NCI-H1436 (cell line): ENCODE measurements at regions not wholly inside any gene's neighbourhood (a gene's known extent, or its start where the extent isn't known, plus 50 kb on each side); places are given as distances from the start of the nearest gene placed in this dataset.
"Not testable (repeated sequence)": the region's sequence is repeated elsewhere in the genome, so short reads cannot be mapped to it uniquely, and the experiment has no call there.

Source experiments
- DNase-seq: peaks from one replicate; lab custom pipeline; 2025; lab: John Stamatoyannopoulos, UW

DNA sequence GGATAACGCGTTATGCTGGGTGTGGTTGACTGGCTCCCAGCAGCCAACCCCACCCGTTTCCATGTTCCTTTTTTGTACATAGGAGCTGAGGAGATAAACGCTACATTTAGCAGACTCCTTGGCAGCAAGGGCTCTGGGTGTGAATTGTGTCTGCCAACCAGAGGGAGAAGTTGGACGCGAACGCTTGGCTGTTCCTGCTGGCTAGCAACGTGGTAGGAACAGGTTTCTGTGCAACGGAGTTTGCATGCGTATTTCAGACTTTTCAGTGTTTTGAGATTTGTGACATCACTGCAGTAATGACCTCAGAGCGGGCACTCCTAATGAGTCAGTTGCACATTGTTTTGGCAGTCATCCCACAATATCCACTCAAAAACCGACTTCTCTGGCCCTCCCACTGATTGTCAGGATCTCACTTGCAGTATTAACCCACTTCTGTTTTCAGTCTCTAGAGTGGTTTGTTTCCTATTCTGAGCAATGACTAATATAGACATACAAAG lies 98.7 kb upstream of the RGS1 start:
- no peak for DNase-seq

DNA sequence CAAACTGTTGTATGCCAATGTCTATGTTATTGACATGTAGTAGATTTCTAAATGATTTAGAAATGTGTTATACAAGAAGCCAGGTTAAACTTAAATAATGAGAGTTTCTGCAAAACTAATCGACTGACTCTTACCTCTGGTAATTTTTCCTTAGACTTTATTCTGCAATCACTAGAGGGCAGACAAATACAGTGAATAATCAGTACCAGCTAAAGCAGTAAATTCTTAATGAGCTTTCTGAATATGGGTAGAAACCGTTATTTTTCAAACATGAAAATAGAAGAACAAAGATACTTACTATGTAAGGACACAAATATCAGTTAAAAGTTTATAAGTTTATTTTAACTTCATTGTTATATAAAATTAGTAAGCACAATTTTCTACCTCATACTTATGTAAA lies 97.9 kb upstream of the RGS1 start:
- DNase-seq: no peak

DNA sequence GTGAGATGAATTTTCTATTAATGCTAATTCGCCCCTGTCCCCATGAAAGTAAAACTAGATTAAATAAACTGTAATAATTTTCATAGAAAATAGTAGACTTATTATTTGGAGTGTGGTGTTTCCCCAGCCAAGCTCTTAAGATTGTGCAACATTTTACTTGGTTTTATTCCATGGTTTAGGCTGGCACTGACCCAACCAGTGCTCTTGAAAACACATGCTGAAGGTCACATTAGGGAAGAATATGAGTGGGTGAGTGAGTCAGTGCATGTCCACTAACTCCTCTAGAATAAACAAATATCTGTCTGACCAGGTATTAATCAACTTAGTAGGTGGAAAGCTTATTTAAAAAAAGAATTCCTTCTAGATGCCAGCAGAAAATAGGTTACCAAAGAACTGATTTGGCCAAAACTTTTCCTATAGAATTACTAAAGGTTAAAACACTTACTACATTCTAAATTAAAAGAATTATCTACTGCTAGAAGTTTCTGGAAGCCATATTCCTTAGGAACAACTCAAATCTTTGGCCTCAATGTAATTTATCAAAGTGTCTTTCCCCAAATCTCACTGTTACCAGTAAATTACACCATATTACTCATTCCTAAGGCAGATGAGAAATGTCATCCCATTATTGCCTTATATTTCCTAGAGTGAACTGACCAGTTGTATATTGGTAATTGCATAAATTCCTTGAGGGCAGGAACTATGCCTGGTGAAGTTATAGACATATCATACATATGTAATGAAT lies 89.7 kb upstream of the RGS1 start:
- no peak for DNase-seq

DNA sequence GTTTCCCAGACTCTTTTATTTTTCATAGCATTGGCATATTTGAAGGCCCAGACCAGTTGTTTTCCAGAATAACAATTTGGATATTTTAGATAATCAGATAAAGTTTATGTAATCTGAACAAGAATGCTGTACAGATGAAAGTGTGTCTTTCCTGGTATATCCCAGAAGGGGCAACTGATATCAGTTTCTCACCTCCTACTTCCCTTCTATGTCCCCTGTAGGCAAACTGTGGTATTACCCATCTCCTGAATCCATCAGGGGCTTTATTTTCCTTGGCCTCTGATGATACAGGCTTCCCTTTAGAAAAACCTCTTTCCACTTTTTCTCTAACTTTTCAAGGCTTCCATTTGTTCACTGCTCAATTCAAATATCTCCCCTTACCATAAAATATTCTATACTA lies 87.5 kb upstream of the RGS1 start:
- no peak for DNase-seq

DNA sequence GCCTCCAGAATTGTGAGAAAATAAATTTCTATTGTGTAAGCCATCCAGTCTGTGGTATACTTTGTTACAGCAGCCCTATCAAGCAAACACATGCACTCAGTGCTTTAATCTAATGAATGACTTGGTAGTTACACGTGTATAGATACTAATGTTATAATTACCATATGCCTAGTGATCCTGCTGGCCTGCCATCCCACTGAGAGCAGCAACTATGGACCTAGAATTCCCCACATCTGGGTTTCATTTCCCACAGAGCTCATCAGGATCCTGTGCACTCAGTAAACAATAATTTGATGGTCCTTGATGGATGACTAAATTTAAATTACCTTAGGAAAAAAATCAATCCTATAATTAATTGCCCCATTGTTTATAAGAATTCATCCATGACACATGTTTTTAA lies 86.5 kb upstream of the RGS1 start:
- DNase-seq: no peak

DNA sequence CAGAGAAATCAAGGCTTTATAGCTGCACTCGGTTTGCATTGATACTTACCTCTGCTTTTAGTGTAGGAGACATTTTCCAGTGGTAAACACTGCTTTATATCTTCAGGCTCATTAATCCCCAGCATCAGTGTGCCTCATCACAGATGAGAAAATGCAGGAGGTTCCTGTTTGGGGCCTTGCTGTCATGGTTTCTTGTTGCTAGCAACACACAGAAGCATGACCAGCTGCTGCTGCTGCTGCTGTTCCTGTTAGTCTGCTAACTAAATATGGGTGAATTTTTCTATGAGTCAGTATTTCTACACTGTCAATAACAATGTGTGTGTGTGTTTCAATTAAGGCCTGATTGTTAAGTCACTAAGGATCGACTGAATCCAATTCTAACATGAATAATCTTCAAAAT lies 85.8 kb upstream of the RGS1 start:
- DNase-seq: no peak

DNA sequence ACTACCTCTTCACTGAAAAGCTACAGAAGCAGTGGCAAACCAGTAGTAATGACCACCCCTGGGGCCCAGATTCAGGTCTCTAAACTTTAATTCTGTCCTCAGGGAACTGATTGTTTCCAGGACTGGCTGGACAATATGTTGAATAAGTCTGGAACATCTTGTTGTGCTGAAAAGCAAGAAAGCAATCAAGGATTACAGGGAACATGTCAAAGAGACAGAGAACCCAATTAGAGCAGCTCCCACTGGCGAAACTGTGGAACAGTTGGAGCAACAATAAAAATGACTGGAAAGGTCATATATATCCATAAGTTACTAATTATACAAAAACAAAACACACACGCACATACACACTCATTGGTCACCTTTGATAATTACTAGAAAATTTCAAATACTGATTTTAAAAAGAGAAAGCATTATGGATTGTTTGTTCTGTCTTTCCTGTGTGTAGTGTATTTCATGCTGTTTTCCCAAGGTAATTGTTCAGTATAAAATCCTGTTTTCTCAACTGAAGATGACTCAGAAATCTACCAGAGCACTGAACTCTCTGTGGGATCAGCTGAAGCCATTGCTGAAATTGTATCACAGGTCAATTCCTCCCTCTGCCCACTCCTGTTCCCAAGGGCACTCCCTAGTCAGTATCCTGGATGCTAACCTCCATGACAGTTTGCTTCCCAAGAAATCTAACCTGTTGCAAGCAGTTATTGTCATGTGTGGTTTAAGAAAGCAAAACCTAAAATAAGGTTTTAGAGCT lies 83.6 kb upstream of the RGS1 start:
- no peak for DNase-seq

DNA sequence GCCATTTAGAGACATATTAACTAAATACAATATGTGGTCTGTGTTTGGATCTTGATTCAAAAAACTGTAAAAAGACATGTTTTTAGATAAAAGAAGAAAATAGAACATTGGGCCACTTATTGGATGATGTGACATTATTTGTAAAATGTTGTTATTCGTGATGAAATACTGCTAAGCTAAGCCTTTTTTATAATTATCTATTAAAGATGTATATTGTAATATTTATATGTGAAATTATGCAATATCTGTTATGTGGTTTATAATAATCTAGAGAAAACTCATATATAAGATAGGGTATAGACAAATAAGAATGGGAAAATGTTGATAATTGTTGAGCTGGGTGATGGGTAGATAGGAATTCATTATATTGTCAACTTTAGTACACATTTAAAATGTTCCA lies 82.0 kb upstream of the RGS1 start:
- DNase-seq: no peak

DNA sequence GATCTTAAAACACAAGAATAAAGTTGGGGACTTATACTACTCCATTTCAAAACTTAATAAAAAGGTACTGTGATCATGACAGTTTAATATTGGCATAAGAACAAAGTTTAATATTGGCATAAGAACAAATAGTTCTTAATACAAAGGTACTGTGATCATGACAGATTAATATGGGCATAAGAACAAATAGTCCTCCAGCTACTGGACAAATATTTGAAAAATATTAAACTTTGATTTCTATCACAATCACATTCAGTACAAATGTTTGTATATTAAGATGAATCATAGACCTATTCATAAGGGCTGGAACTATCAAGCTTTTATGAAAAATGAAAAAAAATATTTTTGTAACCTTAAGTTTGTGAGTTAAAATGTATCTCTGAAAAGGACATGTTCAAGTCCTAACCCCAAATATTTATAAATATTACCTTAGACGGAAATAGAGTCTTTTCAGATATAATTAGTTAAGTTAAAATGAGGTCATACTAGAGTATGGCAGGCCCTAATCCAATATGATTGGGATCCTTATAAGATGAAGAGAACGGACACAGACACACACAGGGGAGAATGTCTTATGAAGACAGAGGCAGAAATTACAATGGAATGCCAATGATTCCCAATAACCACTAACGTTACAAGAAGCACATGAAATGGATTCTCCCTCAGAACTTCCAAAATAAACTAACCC lies 79.1 kb upstream of the RGS1 start:
- no peak for DNase-seq

DNA sequence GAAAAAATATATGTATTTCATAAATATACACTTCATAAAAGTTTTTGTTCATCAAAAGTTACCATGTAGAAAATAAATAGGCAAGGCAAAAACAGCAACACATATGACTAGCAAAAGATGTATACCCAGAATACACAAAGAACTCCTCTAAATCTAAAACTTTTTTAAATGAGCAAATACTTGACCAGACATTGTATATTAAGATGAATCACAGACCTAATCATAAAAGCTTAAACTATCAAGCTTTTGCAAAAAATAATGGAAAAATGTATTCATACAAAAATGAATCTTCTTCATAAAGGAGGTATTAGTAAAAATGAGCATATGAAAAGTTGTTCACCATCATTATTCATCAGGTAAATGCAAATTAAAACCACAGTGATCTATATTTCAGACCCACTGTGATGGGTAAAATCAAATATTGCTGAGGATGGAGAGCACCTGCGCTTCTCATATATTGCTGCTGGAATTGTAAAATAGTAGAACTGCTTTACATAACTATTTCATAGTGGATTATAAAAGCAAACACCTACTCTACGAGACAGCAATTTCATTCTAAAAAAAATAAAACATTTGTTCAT lies 78.3 kb upstream of the RGS1 start:
- DNase-seq: no peak

DNA sequence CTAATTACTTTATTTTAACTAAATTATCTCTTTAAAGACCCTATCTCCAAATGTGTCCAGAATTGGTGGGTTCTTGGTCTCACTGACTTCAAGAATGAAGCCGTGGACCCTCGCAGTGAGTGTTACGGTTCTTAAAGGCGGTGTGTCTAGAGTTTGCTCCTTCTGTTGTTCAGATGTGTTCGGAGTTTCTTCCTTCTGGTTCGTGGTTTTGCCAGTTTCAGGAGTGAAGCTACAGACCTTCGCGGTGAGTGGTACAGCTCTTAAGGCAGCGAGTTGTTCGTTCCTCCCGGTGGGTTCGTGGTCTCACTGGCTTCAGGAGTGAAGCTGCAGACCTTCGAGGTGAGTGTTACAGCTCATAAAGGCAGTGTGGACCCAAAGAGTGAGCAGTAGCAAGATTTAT lies 77.5 kb upstream of the RGS1 start:
- DNase-seq: not testable (repeated sequence)

DNA sequence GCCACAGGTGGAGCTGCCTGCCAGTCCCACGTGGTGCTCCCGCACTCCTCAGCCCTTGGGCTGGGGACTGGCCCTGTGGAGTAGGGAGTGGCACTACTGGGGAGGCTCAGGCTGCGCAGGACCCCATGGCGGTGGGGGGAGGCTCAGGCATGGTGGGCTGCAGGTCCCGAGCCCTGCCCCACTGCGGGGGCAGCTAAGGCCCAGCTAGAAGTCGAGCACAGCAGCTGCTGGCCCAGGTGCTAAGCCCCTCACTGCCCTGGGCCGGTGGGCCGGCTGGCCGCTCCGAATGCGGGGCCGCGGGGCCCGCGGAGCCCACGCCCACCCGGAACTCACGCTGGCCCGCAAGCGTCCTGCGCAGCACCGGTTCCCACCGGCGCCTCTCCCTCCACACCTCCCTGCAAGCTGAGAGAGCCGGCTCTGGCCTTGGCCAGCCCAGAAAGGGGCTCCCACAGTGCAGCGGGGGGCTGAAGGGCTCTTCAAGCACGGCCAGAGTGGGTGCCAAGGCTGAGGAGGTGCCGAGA lies 76.5 kb upstream of the RGS1 start:
- not testable (repeated sequence) for DNase-seq

DNA sequence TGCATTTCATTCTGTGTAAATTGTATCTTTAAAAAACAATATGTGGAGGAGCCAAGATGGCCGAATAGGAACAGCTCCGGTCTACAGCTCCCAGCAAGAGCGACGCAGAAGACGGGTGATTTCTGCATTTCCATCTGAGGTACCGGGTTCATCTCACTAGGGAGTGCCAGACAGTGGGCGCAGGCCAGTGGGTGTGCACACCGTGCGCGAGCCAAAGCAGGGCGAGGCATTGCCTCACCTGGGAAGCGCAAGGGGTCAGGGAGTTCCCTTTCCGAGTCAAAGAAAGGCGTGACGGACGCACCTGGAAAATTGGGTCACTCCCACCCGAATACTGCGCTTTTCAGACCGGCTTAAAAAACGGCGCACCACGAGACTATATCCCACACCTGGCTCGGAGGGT lies 75.0 kb upstream of the RGS1 start:
- not testable (repeated sequence) for DNase-seq

DNA sequence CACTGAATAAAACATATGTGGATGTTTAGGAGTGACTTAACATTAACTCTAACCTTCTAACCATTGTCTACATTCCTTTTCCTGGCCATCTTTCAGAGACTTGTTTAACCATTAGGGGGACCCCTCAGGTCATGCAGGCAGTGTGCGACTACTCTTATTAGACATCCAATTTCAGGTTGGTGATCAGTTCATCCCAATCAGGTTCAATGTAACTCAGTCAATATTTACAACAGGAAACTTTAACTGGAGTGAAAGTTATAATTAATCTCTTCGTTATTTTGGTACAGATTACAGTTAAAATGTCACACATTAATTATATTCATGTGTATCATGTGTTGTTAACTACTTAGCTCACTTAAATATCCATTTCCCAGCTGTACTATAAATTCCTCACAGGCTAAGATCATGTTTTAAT lies 68.8 kb upstream of the RGS1 start:
- DNase-seq: no peak

DNA sequence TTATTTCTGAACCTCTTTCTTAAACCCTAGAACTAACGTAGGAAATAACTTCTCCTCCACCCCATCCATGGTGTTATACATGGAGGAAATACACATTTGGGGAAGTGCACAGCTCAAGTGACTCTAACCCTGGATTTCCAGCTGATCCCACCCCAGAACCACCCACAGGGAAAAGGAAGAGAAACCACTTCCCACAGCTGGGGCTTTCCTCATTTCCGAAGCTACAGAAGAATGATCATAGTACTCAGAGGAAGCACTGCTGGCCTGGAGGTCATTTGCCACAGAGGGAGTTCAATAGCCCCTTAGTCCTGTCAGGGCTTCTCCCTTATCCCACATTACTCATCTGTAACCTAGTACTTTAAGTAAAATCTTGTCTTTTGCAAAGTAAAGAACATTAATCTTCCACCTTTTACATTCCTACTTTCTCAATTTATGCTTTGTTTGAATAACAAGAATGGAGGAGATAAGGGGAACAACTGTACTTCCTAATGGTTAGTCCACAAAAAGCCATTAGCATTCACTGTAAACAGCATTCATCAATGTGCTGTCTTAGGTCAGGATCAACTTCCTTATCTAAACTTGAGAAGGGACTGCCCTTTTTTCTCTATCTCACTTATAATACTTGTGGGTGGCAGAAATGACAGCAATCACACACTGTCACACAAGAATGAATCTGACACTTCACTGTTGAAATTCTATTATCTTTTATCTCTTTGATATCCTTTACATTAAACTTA lies 63.0 kb upstream of the RGS1 start:
- no peak for DNase-seq

DNA sequence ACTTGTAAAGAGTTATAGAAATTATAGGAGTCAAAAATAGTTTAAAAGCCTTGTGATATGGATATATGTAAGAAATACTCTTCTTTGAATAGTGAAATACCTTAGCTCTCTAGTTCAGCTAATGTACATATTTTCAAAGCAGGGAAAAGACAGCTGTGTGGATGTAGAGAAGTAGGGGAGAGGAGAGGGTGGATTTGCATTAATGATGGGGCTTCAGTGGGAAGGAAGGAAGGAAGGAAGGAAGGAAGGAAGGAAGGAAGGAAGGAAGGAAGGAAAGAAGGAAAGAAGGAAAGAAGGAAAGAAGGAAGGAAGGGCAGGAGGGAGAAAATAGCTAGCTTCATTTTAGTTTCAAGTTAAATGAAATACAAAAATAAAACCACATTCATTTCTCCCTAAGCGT lies 62.4 kb upstream of the RGS1 start:
- DNase-seq: no peak

DNA sequence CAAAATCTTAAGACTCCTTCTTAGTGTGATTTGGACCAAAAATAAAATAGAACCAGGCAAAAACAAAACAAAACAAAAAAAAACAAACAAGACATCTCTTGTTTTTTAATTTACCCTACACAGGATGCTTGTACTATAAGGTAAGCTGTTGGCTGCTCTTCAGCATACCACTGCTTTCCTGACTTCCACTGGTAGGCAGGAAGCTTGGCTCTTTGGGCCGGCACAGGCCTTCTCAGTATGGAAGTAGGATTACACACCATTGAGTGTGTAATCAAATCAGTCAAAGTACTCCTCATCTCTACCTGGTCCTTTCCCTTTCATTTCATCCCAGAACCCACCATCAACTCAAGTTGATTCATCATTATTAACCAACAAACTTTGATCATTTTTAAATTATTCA lies 61.9 kb upstream of the RGS1 start:
- no peak for DNase-seq

DNA sequence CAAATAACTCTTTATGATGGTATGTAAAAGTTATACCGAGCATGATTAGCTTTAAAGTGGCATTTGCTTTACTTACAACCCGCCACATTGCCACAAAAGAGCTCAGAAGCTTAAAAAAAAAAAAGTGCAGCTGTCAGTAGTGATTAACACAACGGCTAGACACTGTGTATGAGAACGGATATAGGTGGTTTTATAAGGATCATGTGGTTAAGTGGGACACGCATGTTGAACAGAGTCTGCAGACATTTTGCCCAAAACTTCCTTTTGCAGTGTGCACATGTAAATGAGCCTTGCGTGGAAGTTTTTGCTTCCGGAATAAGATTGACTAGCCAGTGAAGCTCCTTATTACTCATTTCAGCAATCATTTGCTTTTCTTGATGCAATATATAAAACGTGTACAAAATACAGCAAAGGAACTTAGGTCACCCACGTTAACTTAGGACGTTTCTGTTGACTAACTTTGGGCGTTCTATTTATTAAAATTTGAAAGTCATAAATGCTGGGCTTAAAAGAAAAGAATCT lies 58.7 kb upstream of the RGS1 start:
- DNase-seq: no peak

DNA sequence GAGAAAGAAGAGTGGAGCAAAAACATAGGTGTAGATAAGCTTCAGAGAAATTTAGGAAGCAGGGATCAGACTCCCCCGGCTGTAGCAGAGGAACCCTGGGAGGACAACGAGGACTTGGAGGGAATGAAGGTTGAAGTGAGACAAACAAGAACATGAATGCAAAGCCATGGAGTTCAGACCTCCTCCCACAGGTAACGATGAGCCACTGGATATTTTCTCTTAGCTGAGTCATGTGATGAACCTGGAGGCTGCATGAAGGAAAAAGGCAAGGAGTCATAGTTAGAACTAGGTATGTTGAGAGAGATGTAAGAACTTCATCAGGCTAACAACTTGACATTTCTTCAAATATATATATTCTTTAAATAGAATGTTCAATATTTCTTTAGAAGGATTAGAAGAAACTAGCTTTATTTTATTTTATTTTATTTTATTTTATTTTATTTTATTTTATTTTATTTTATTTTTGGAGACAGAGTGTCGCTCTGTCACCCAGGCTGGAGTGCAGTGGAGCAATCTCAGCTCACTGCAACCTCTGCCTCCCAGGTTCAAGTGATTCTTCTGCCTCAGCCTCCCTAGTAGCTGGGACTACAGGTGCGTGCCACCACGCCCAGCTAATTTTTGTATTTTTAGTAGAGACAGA lies 57.7 kb upstream of the RGS1 start:
- not testable (repeated sequence) for DNase-seq

DNA sequence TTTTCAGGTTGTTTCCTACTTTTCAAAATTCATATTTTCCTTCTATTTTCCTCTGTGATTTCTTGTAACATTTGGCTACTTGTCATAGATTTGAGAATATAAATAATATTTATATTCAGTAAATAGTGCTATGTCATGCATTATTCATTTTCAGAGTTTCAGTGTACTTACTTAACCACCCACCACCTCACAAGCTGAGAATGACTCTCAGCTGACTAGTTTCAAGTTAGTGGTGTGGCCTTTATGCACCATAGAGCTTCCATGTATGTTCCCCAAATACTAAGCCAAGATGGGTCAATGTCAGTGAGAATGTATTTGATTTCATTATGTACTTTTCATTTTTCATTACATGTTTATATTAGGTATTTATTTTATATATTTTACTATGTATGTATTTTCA lies 56.9 kb upstream of the RGS1 start:
- no peak for DNase-seq

DNA sequence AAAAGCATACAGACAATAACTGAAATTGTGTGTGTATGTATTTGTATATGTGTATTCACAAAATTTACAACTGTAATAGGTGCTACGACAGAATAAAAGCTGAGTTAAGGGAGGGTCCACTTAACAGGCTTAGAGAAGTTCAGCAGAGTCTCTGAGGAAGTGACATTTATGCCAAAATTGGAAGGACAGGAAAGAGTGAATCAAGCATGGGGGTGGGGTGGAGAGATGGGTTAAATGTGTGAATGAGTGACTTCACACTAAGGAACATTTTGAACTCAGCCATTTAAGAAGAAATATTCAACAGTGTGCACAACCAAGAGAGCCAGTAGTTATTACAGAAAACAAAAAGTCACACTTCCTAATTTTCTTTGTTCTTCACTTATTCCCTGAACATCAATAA lies 53.8 kb upstream of the RGS1 start:
- no peak for DNase-seq
